ENCODE measurements at regions not wholly inside any gene's neighbourhood (a gene's known extent, or its start where the extent isn't known, plus 50 kb on each side); places are given as distances from the start of the nearest gene placed in this dataset.

DNA sequence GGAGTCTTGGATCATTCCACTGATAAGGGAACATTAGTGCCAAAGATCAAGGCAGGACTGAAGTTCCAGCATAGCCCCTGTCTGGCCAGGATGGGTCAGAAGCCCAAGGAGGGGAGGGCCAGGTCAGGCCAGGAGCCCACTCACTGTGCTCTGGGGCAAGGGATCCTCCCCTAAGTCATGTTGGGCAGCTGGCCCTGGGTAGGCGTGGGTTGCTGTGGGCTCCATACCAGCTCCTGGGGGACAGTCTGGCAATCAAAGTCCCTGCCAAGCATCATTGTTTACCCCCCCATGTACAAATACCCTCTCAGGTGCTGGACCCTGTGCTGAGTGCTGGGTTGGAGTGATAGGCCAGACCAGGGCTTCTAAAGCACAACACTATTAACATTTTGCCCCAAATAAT is 130.5 kb downstream of the IRX5 start:
- TF ChIP-seq, protein P1, sequence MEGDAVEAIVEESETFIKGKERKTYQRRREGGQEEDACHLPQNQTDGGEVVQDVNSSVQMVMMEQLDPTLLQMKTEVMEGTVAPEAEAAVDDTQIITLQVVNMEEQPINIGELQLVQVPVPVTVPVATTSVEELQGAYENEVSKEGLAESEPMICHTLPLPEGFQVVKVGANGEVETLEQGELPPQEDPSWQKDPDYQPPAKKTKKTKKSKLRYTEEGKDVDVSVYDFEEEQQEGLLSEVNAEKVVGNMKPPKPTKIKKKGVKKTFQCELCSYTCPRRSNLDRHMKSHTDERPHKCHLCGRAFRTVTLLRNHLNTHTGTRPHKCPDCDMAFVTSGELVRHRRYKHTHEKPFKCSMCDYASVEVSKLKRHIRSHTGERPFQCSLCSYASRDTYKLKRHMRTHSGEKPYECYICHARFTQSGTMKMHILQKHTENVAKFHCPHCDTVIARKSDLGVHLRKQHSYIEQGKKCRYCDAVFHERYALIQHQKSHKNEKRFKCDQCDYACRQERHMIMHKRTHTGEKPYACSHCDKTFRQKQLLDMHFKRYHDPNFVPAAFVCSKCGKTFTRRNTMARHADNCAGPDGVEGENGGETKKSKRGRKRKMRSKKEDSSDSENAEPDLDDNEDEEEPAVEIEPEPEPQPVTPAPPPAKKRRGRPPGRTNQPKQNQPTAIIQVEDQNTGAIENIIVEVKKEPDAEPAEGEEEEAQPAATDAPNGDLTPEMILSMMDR (conservative IDR thresholded peaks at IDR 0.05), result no peak
- no peak for TF ChIP-seq ZFX (IDR thresholded peaks at IDR 0.05)
